Medulla oblongata (tissue), 1 donor: ENCODE measurements at regions not wholly inside any gene's neighbourhood (a gene's known extent, or its start where the extent isn't known, plus 50 kb on each side); places are given as distances from the start of the nearest gene placed in this dataset.
A peak's percentile ranks its signal among the peaks of the same experiment; 100 is the strongest.

ENCODE experiments used
- DNase-seq: peaks from one replicate; pipeline ENCODE4 v3.0.0-alpha.2; 2015; ENCODE audit errors: extremely low spot score

DNA sequence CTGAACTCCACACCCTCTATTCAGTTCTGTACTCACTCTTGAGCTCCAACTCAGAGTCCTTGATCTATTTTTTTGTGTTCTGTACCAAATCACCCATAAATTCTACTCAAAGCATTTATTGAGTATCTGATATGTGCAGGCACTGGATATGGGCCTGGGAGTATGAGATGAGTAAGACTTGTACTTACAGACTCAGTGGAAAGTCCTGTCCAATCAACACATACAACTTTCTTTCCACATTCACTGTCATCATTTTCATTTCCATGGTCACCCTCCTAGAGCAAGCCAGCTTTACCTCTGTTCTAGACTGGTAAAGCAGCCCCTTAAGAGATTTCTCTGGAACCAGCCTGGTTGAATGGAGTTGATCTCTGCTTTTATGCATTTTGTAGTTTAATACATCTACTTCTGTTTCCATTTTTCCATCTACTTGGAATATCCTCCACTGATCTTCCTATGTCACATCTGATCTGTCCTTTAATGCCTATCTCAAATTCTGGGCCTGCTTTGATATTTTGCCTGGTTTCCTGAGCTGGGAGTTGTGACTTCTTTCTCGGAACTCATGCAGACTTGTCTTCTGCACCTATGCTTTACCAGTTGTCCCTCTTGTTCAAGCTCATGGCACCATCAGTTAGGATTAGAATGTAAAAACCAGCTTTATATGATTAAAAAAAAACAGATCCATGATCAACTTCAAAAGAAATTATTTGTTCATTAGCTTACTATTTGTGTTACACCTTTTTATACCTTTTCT lies 96.9 kb upstream of the GLS start:
- DNase-seq: no peak

DNA sequence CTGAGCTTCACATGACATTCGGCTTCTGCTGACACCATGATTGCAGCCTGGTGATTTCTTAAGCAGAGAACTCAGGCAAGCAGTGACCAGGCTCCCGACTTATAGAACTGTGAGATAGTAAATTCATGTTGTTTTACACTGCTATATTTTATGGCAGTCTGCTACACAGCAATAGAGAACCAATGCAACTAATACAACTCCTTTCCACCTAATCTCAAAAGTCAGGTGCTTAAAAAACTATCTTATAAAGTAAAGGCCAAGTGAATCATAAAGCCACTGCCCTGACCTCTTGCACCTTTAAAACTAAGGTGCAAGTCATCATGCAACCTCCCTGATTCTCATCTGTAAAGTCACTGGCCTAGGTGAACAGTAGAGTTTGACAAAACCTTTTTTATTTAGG lies 95.3 kb upstream of the GLS start:
- no peak for DNase-seq

DNA sequence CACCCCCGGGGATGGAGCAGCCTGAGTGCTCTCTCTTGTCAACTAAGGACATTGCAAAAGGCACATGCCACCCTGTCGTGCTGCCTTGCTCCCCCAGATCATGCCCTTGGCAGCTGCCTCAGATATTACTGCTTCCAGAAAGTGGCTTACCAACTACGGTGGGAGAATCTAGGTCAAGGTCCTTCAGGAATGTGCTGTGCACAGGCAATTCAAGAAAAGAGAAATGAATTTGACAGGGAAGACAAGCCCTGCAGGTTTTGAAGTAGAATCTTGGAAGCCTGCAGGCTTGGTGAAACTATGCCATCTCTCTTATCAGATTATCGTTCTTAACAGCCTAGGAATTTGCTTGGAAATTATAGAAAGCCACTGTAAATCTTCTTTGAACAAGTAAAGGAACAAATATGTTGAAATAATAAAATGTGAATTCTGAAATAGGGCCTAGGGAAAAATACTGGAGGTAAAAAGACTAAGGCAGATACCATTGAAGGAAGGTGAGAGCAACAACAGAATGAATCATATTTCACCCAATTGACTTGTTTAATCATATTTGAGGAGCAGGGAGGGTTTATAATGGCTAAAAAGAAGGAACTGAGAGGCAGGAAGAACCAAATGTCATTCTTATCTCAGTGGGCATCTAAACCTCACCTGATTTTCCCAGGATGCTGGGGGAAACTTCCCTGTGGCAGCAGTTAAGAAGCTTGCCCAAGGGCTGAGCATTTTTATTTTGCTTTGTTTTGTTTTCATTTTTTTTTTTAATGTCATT lies 94.0 kb upstream of the GLS start:
- no peak for DNase-seq

DNA sequence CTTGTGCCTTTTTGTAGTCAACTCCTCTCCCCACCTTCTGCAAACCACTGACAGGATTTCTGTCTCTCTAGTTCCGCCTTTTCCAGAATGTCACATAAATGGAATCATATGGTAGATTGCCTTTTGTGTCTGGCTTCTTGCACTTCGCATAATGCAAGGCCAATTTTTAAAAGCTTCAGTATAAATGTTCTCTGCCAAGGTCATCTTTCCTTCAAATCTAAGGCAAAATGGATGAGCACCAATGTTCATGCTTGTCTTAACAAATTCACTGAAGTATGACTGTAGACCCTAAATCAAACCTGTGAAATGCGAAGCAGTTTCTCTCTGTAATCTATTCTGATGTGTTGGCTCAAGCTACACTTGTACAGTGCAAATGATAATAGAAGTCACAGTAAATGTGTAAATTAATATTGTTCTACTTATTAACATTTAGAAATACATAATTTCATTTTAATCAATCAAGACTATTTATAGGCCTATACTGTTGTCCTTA lies 92.8 kb upstream of the GLS start:
- DNase-seq: no peak

DNA sequence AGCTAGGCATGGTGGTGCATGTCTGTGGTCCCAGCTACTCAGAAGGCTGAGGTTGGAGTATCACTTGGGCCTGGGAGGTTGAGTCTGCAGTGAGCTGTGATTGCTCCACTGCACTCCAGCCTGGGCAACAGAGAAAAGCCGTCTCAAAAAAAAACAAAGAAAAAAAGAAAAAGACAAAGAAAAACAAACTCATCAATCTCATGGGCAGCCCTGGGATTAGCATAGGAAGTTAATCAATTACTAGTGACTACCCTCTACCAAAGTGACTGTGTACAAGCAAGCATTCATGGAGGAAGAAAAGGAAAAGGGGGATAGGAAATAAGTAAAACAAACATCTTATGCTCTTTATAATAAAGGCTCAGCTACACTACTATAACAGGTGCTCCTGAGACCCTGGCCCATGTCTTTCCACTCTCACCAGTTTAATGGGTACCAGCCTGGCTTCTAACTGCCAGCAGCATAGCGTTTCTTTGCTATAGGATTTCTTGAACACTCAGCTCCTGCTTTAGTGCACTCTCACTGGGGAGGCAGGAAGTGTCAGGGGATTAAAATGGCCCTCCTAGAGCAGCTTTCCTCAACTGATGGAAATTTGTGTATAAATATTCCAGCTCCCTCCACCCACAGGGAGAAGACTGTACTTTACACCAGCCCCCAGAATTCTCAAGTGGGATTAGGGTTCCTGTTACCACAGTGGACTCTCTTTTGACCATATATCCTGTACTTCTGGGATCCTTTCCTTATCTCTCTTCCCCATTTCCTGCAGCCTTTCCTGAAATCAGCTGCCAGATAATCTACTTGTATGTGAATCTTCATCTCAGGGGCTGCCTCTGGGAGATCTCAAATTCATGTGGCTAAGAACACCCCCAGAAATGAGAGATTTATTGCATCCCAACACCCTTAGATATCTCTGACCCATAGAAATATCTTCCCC lies 91.3 kb upstream of the GLS start:
- DNase-seq: no peak

DNA sequence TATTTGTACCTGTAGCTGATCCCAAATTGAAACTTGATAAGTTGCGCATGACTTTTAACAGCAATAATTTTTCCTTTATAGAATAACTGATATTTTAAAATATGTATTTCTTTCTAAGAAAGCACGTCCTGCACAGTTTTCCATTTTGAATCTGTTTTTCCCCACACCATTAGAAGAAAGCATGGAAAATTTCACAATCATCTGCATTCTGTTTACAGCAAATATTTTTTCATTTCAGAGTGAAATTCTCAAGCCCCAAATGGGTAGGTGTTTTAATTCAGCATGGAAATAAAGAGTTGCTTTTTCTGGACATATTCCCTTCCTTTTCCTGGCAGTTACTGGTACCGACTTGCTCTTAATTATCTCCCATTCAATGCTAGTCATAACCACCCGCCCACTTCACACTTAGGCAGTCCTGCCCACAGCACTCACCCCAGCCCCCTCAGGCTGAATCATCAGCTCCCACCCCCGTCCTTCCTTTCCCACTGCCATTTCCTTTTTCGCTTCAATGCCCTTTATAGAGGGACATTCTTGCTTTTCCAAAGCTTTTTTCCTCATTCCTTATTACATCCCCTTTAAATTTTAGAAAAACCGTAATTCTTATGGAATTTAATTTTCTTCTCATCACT lies 89.2 kb upstream of the GLS start:
- DNase-seq: no peak

DNA sequence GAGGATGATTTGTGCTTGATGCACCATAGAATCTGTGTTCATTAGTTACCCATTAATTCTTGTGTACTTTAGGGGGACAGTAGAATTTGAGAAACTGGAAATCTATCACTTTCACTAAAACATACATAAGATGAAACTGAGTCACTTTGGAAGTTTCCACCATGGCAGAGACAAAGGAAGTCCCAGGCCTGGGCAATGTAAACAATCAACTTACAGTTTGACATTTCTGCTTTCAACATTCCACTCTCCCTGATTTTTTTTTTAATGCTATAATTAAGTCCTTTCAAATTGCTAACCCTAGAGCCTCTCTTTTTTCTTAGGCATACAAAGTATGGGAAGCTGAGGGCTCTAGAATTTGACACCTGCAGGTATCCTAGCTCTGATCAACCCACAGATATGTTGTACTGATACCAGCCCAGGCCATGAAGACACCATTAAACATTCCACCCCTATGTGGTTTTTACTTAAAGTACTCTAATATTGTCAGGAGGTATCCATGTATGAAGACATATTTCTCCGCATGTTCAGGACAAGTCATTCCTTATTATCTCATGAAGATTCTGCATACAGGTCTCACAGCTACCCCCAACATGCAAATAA lies 88.5 kb upstream of the GLS start:
- no peak for DNase-seq

DNA sequence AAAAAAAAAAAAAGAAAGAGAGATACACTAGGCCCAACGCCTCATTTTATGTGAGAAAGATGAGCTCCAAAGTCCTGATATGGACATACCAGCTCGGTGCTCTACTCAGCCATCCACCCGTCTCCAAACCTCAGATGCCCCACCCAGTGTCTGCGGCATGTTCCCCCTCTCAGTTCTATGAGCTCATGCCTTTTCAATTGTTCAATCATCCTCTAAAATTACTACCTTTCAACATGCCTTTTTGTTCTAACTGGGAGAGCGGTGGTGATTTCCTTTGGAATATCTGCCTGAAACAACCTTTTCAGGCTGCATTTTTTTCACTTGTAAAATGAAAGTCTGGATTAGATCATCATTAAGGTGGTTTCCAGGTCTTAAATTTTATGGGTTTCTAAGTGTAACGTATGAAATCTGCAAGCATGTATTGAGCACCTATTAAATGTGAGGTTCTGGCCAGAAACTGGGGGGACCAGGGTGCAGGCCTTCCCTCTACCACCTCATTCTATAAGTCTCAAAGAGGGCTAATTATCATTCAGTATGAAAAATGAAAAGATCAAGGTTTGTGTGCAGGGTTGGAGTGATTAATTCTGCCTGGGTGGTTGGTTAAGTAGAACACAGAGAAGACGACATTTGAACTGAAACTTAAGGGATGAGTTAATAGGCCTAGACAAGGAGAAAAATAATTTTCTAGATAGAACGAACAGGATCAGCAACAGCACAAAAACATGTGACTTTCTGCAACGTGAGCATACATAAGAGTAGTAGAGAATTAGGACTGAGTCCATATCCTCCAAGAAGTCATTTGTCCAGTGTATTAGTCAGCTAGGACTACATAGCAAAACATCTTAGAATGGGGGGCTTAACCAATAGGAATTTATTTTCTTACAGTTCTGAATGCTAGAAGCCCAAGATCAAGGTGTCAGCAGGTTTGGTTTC lies 87.4 kb upstream of the GLS start:
- no peak for DNase-seq

DNA sequence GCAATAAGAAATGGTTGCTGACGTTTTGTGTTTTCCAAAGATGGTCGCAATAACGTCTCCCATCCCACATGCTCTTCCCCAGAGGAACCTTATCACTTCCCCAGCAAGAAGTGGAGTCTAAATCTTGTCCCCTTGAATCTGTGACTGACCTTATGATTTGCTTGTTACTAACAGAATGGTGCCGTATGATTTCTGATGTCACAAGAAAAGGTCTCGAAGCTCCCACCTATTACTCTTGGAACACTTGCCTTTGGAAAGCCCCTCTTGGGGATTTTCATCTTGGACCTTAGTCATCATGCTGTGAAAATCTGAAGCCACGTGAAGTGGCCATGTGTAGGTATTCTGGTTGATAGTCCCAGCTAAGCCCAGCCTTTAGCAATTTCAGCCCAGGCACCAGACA lies 86.2 kb upstream of the GLS start:
- no peak for DNase-seq

DNA sequence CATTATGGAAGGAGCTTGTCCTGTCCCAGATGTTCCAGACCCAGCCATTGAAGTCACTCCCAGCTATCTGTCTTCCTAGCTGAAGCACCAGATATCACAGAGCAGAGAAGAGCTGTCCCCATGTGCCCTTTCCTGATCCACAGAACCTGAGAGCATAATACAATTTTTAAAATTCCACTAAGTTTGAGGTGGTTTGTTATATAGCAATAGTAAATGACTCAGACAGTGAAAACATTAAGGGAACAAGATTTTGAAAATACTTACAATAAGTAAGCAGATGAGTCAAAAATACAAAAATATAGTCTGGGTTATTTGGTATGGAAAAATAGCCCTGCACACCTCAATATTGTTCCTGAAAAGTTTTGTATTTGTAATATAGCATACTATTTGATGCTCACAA lies 85.8 kb upstream of the GLS start:
- no peak for DNase-seq

DNA sequence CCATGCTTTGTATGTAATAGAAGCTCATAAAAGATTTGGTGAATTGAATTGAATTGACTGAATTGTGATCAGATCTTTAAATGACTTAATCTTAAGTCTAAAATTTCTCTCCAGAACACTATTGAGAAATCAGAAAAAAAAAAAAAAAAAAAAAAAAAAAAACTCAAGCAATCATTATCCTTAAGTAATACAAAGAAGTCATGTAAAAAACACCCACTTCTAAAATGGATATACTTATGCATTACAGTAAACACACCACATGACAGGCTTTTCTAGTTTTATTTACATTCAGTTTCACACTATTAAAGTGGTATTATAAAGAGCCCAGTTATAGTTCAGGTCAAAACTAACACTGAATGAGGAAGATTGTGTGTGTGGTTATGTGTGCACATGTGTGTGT lies 84.9 kb upstream of the GLS start:
- no peak for DNase-seq

DNA sequence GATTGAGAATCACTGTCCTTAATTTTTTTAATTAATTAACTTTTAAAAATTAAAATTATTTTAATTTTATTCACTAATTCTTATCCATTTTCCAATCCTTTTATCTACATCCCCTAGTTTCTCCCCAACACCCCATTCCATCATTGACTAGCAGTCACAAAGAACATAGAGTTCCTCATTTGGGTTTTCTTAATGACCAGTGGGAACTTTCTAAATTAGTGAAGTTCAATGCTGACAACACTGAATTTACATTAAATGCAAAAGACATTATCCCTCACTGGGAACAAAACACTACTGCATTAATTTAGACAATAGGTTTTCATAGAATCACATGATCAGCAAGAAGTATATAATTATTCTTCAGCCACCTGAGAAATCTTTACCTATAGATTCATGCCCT lies 80.6 kb upstream of the GLS start:
- DNase-seq: no peak

DNA sequence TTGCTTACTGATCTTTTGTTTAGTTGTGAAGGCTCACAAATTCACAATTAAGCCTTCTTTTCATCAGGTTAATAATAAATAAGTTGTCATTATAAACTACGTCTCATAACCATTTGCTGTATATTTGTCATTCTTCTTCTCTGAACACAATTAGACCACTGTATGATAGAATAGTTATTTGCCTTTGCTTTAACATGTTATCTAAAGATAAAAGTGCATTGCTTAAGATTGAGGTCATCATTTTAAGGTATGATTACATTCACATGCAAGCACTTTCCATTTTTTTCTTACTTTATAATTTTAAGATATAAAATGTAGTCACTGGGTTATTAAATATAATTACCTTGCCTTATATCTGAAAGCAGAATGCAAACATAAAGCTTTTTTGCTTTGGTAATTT lies 80.1 kb upstream of the GLS start:
- no peak for DNase-seq

DNA sequence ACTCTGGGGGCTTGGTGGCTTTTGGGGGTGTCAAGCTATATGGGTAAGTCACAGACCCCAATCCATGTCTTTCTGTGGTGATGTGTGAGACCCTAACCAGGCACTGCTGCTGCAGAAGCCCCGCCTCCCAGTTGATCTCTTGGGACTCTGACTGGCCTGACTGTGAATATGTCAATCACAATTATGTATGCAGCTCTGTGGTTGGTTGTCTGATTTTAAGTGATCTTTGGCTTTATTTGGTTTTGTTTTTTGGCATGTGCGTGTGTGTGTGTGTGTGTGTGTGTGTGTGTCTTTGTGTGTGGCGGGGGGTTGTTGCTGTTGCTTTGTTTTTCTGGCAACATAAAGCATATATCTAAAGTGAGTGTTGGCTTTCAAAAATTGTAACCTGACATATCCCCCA lies 78.5 kb upstream of the GLS start:
- DNase-seq: no peak

DNA sequence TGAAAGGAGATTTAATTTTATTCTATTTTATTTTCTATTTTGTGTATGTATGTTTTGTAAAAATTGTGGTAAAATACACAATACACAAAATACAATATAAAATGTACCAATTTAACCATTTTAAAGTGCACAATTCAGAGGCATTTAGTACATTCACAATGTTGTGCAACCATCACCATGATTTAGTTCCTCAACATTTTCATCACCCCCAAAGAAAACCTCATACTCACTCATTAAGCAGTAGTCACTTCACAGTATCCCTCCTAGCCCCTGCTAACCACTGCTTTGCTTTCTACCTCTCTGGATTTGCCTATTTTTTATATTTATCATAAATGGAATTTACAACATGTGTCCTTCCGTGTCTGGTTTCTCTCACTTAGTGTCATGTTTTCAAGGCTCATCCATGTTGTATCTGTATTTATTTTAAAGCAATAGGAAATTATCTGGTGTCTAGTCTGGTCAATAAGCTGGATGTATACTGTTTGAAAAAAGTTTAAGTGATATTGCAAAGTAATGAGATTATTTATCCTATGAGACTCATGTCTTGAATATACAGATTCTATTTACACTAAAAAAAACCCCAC lies 77.9 kb upstream of the GLS start:
- no peak for DNase-seq

DNA sequence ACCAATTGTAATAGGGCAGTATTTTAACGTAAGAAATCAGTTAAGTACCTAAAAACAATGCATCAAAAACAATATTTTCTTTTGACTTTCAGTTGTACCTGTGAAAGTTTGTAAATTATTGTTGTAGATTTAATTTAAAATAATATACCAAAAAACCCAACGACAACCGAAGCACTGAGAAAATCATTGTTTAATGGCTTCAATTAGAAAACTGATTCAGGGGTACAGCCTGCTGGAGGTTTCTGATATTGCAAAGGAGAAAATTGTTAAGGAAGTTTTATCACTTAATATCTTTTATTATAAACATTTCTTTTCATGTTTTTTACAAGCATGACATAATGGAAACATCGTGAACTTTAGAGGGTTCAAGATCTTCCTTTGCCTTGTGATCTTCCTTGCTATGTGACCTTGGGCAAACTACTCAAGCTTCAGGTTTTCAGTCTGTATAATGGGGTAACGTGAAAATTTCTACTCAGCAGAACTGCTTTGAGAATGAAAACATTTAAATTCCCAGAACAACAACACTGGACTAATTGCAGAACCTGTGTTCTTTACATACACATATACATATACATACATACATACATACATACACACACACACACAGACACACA lies 76.3 kb upstream of the GLS start:
- DNase-seq: peak; percentile 62

DNA sequence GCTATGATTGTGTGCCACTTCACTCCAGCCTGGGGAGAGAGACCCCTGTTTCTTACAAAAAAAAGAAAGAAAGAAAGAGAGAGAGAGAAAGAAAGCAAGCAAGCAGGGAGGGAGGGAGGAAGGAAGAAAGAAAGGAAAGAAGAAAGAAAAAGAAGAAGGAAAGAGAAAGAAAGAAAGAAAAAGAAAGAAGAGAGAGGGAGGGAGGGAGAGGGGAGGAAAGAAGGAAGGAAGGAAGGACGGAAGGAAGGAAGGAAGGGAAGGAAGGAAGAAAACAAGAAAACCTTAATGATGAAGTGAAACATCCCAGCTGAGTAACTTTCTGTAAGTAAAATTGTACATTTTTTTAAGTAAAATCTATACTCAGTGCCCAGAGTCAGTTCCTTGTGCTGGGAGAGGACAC lies 75.5 kb upstream of the GLS start:
- DNase-seq: no peak

DNA sequence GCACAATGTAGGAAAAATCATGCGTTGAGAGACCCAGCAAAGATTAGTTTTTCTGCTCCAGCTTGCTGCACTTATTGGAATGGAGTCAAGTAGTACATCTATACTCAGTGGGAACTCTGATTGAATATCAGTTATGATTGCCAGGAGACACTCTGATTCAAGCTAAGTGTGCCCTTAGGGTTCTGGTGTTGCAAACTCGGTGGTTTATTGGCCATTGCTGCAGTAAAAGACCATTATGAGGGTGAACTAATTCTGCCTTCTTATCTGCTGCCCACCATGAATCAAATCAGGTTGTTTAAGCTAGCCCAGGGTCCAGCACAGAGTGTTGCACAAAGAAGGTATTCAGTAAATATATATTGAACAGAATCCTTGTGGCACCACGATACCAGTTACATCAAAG lies 74.8 kb upstream of the GLS start:
- DNase-seq: no peak

DNA sequence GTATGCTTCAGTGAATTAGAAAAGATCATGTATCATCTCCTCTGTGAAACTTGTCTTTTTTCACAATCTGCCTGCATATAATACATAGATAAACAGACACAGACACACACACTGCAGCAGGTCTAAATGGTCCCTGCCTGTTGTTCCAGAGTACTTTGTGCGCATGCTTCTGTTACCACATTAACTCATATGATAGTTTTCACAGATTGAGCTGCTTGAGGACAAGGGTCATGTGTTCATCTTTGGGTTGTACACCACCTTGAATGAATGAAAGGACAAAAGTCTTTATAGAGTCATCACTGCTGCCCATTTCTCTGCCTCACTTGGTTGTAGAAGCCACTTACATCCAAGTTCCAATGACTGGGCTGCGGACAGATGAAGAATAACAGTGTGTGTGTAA lies 72.7 kb upstream of the GLS start:
- DNase-seq: no peak
